ENCODE measurements at regions not wholly inside any gene's neighbourhood (a gene's known extent, or its start where the extent isn't known, plus 50 kb on each side); places are given as distances from the start of the nearest gene placed in this dataset.
A peak's percentile ranks its signal among the peaks of the same experiment; 100 is the strongest.

DNA sequence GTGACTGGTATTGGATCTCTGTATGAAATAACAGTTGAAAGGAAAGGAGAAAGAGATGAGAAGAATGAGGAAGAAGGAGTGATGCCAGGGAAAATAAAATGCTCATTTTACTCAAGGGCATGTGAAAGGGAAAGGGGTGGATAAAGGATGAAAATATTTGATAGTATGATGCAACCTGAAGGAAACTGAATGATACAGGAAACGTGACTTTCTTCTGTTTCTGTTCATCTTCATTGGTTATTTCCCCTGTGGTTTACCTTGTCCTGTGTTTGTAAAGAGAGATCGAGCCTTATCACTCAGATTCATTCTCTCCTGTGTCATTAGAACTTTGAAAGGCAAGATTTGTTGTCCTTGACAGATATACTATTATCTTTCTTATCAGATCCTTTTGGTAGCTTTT lies 243.6 kb upstream of the SLITRK3 start:
- no peak for TF ChIP-seq POLR2AphosphoS5 (IDR thresholded peaks at IDR 0.05)
- no peak for TF ChIP-seq EP300 (IDR thresholded peaks at IDR 0.05)
- TF ChIP-seq POLR2A (IDR thresholded peaks at IDR 0.05): no peak
- no peak for TF ChIP-seq CTCF (IDR thresholded peaks at IDR 0.05)
- H3K4me1 ChIP-seq: no peaks in the 10 kb centered on the region
- H3K9me3 ChIP-seq: peaks cover 0 to 7% (median 2%) of the 10 kb centered on the region in 4 donors
- intact Hi-C loops (cut with DNase I; ENCODE audit: low total_unique reads): no loop called here
- no peaks in the 10 kb centered on the region for H3K36me3 ChIP-seq
- 27 to 41% (median 35%) methylated on average over 2 of the region's 2 CpGs for WGBS, 5 donors
- no peaks in the 10 kb centered on the region for H3K27me3 ChIP-seq
- DNase-seq: no peak
- H3K4me3 ChIP-seq: no peak overlapping the region
- no peak overlapping the region for H3K27ac ChIP-seq

- intact Hi-C loops (cut with DNase I; ENCODE audit: low total_unique reads): no loop called here
- peaks cover 0 to 25% (median 4%) of the 10 kb centered on the region in 4 donors for H3K9me3 ChIP-seq
- no peaks in the 10 kb centered on the region for H3K27me3 ChIP-seq
- H3K27ac ChIP-seq: no peak overlapping the region
- no peaks in the 10 kb centered on the region for H3K4me1 ChIP-seq
- no peak for DNase-seq
- no peak for TF ChIP-seq EP300 (IDR thresholded peaks at IDR 0.05)
- TF ChIP-seq POLR2A (IDR thresholded peaks at IDR 0.05): no peak
- TF ChIP-seq POLR2AphosphoS5 (IDR thresholded peaks at IDR 0.05): no peak
- no peak for TF ChIP-seq CTCF (IDR thresholded peaks at IDR 0.05)
- no peaks in the 10 kb centered on the region for H3K36me3 ChIP-seq
- no peak overlapping the region for H3K4me3 ChIP-seq
- WGBS, 5 donors: 71 to 91% (median 88%) methylated on average over 3 of the region's 3 CpGs
These were observed 238.3 kb upstream of the SLITRK3 start for GRCh38 chr3:165434516-165434915.

DNA sequence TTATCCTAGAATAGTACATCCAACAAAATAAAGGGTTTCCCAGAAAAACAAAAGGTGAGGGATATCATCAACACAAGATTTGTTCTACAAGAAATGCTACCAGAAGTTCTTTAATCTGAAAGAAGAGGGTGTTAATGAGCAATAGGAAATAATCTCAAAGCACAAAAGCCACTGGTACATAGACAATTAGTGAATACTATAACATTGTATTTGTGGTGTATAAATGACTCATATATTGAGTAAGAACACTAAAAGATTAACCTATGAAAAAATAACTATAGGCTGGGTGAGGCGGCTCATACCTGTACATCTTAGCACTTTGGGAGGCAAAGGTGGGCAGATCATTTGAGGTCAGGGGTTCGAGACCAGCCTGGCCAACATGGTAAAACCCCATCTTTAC lies 210.2 kb upstream of the SLITRK3 start:
- WGBS, 5 donors: 74 to 80% (median 79%) methylated on average over 2 of the region's 2 CpGs
- Histone ChIP-seq H3K9me3 (no peaks in the 10 kb centered on the region), H3K4me1 (no peaks in the 10 kb centered on the region), H3K27me3 (no peaks in the 10 kb centered on the region), H3K4me3 (no peak overlapping the region), H3K36me3 (no peaks in the 10 kb centered on the region), H3K27ac (no peak overlapping the region)
- no peak for DNase-seq
- no peak for TF ChIP-seq CTCF (IDR thresholded peaks at IDR 0.05)
- no peak for TF ChIP-seq POLR2A (IDR thresholded peaks at IDR 0.05)
- no peak for TF ChIP-seq POLR2AphosphoS5 (IDR thresholded peaks at IDR 0.05)
- no peak for TF ChIP-seq EP300 (IDR thresholded peaks at IDR 0.05)
- intact Hi-C loops (cut with DNase I; ENCODE audit: low total_unique reads): no loop called here

- no peak overlapping the region for H3K27ac ChIP-seq
- intact Hi-C loops (cut with DNase I; ENCODE audit: low total_unique reads): no loop called here
- H3K4me3 ChIP-seq: no peak overlapping the region
- H3K4me1 ChIP-seq: no peaks in the 10 kb centered on the region
- WGBS, 5 donors: 75 to 98% (median 82%) methylated on average over 4 of the region's 4 CpGs
- TF ChIP-seq EP300 (IDR thresholded peaks at IDR 0.05) (no peak), CTCF (IDR thresholded peaks at IDR 0.05) (no peak), POLR2AphosphoS5 (IDR thresholded peaks at IDR 0.05) (no peak), POLR2A (IDR thresholded peaks at IDR 0.05) (no peak)
- no peaks in the 10 kb centered on the region for H3K9me3 ChIP-seq
- DNase-seq: peak in 1 of 2 donors; percentile 2
- H3K36me3 ChIP-seq: no peaks in the 10 kb centered on the region
- H3K27me3 ChIP-seq: no peaks in the 10 kb centered on the region
These were observed 208.3 kb upstream of the SLITRK3 start for GRCh38 chr3:165404357-165405027.

Measured in stomach (tissue), 8 donors.